Spleen (tissue), 7 donors: ENCODE measurements at regions not wholly inside any gene's neighbourhood (a gene's known extent, or its start where the extent isn't known, plus 50 kb on each side); places are given as distances from the start of the nearest gene placed in this dataset.

Experiments used
- POLR2A ChIP-seq, 3 donors: fragments of 450-650 bp; IDR thresholded peaks; one replicate each; pipeline ENCODE4 v1.5.1; 2017; ENCODE audit warnings: antibody characterized with exemption in 3 of 3, mild to moderate bottlenecking in 1 of 3
- POLR2AphosphoS5 ChIP-seq, 3 donors: sonication (generic); formaldehyde crosslinking; IDR thresholded peaks; one replicate each; pipeline ENCODE4 v1.5.1; 2017; ENCODE audit warnings: antibody characterized with exemption in 3 of 3
- TF ChIP-seq, protein P1 (sequence below), 11 experiments: fragments of 200-600 bp in 7 of 11; fragments of 450-650 bp in 4 of 11; sonication (generic) in 4 of 11; IDR thresholded peaks in 8 of 11; conservative IDR thresholded peaks in 3 of 11; 1 replicate in 7 of 11; 2 replicates in 4 of 11; pipeline versions ENCODE4 v1.4.0 to v1.8.0; 2016 to 2021; ENCODE audit warnings: antibody characterized with exemption in 11 of 11, inconsistent platforms in 4 of 11, mild to moderate bottlenecking in 1 of 11
- donor health status: DM: no; HTN: no; CAD: no; lungs with moderate emphysema.
- donor health status: DM: no; HTN: no; CAD: no.
- donor health status: DM: no; HTN: no; CAD: no.

DNA sequence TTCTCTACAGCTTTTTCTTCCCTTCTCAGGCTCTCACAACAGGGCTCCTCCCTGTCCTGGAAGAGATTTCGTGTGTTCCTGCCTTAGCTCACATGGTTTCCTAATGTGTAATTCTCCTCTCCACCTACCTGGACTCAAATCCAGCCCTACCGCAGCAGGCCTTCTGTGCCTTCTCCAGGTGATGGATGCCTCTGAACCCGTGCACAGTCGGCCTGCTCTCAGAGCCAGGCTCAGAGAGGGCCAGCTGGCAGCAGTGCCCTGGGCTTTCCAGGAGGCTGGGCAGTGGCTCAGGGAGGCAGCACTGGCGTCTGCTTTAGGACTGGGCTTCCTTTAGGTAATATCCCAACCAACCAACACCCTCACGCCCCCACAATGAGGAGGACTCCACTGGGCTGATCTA is 123.2 kb upstream of the TMC3 start:
- TF ChIP-seq, protein P1, sequence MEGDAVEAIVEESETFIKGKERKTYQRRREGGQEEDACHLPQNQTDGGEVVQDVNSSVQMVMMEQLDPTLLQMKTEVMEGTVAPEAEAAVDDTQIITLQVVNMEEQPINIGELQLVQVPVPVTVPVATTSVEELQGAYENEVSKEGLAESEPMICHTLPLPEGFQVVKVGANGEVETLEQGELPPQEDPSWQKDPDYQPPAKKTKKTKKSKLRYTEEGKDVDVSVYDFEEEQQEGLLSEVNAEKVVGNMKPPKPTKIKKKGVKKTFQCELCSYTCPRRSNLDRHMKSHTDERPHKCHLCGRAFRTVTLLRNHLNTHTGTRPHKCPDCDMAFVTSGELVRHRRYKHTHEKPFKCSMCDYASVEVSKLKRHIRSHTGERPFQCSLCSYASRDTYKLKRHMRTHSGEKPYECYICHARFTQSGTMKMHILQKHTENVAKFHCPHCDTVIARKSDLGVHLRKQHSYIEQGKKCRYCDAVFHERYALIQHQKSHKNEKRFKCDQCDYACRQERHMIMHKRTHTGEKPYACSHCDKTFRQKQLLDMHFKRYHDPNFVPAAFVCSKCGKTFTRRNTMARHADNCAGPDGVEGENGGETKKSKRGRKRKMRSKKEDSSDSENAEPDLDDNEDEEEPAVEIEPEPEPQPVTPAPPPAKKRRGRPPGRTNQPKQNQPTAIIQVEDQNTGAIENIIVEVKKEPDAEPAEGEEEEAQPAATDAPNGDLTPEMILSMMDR (IDR thresholded peaks at IDR 0.05 in 8 of 11, conservative IDR thresholded peaks at IDR 0.05 in 3 of 11): no peak
- no peak for TF ChIP-seq POLR2A (IDR thresholded peaks at IDR 0.05)
- TF ChIP-seq POLR2AphosphoS5 (IDR thresholded peaks at IDR 0.05): no peak
